OCI-LY1 (cell line): ENCODE measurements at regions not wholly inside any gene's neighbourhood (a gene's known extent, or its start where the extent isn't known, plus 50 kb on each side); places are given as distances from the start of the nearest gene placed in this dataset.

Experiments used
- CTCF ChIP-seq: fragments of 200-600 bp; sonication (generic), shearing (Covaris generic); IDR thresholded peaks from 2 replicates; pipeline ENCODE4 v1.5.1; 2017; ENCODE audit warnings: mild to moderate bottlenecking, antibody characterized with exemption, low read length, moderate library complexity, mixed read lengths
- EZH2 ChIP-seq: fragments of 200-600 bp; sonication (generic), shearing (Covaris generic); IDR thresholded peaks from 2 replicates; pipeline ENCODE4 v1.8.0; 2017; ENCODE audit warnings: borderline replicate concordance, mixed run types, mild to moderate bottlenecking, antibody characterized with exemption, low read length, moderate library complexity, mixed read lengths

GRCh38 chr7:68734431-68734830 is 863.8 kb upstream of the AUTS2 start:
- TF ChIP-seq CTCF (no peak), EZH2 (no peak)
